ENCODE measurements at regions not wholly inside any gene's neighbourhood (a gene's known extent, or its start where the extent isn't known, plus 50 kb on each side); places are given as distances from the start of the nearest gene placed in this dataset.

- DNase-seq (ENCODE audit: low spot score): no peak
- WGBS (ENCODE audit: low lambda C conversion rate, missing lambda C conversion rate): 40% methylated on average over 1 of the region's 1 CpG
- Histone ChIP-seq H3K79me2 (no peaks in the 10 kb centered on the region), H3K4me1 (ENCODE audit: insufficient read depth) (no peaks in the 10 kb centered on the region), H3K36me3 (replicated peaks; ENCODE audit: insufficient read depth, low read depth) (no peaks in the 10 kb centered on the region), H3K27me3 (no peaks in the 10 kb centered on the region), H2AFZ (no peak overlapping the region), H3K9me3 (ENCODE audit: low read depth) (no peaks in the 10 kb centered on the region), H3K4me3 (no peak overlapping the region), H3K4me2 (no peak overlapping the region), H4K20me1 (ENCODE audit: insufficient read depth, poor library complexity, severe bottlenecking) (no peaks in the 10 kb centered on the region), H3K9me2 (replicated peaks; ENCODE audit: insufficient read depth) (no peaks in the 10 kb centered on the region), H3K27ac (no peak overlapping the region)
- TF ChIP-seq EZH2phosphoT487 (IDR thresholded peaks at IDR 0.05; ENCODE audit: low read depth, severe bottlenecking, unreplicated experiment) (no peak), CTCF (IDR thresholded peaks at IDR 0.05; ENCODE audit: poor library complexity) (no peak), EZH2 (IDR thresholded peaks at IDR 0.05; ENCODE audit: borderline replicate concordance) (no peak)
Measured at GRCh38 chr10:81679291-81679690, 195.7 kb upstream of the NRG3 start.

- no peaks in the 10 kb centered on the region for H3K4me1 ChIP-seq (ENCODE audit: insufficient read depth)
- no peak overlapping the region for H2AFZ ChIP-seq
- no peak for DNase-seq (ENCODE audit: low spot score)
- H4K20me1 ChIP-seq (ENCODE audit: insufficient read depth, poor library complexity, severe bottlenecking): no peaks in the 10 kb centered on the region
- H3K36me3 ChIP-seq (replicated peaks; ENCODE audit: insufficient read depth, low read depth): no peaks in the 10 kb centered on the region
- H3K79me2 ChIP-seq: no peaks in the 10 kb centered on the region
- H3K4me3 ChIP-seq: no peak overlapping the region
- H3K27me3 ChIP-seq: no peaks in the 10 kb centered on the region
- TF ChIP-seq EZH2 (IDR thresholded peaks at IDR 0.05; ENCODE audit: borderline replicate concordance) (no peak), EZH2phosphoT487 (IDR thresholded peaks at IDR 0.05; ENCODE audit: low read depth, severe bottlenecking, unreplicated experiment) (no peak), CTCF (IDR thresholded peaks at IDR 0.05; ENCODE audit: poor library complexity) (no peak)
- WGBS (ENCODE audit: low lambda C conversion rate, missing lambda C conversion rate): 45% methylated on average over 1 of the region's 1 CpG
- no peaks in the 10 kb centered on the region for H3K9me2 ChIP-seq (replicated peaks; ENCODE audit: insufficient read depth)
- H3K9me3 ChIP-seq (ENCODE audit: low read depth): no peaks in the 10 kb centered on the region
- no peak overlapping the region for H3K27ac ChIP-seq
- no peak overlapping the region for H3K4me2 ChIP-seq
Measured at GRCh38 chr10:81680359-81680758, 194.6 kb upstream of the NRG3 start.

- 88% methylated on average over 1 of the region's 1 CpG for WGBS (ENCODE audit: low lambda C conversion rate, missing lambda C conversion rate)
- no peak for DNase-seq (ENCODE audit: low spot score)
- H3K4me3 ChIP-seq: no peak overlapping the region
Measured at GRCh38 chr10:81688459-81688858, 186.5 kb upstream of the NRG3 start.

More at GRCh38 chr10:81688459-81688858, 186.5 kb upstream of the NRG3 start:
- Histone ChIP-seq H3K9me3 (ENCODE audit: low read depth) (no peaks in the 10 kb centered on the region), H4K20me1 (ENCODE audit: insufficient read depth, poor library complexity, severe bottlenecking) (no peaks in the 10 kb centered on the region), H3K4me2 (no peak overlapping the region), H3K4me1 (ENCODE audit: insufficient read depth) (no peaks in the 10 kb centered on the region), H3K36me3 (replicated peaks; ENCODE audit: insufficient read depth, low read depth) (no peaks in the 10 kb centered on the region), H3K79me2 (no peaks in the 10 kb centered on the region), H2AFZ (no peak overlapping the region), H3K27ac (no peak overlapping the region), H3K9me2 (replicated peaks; ENCODE audit: insufficient read depth) (no peaks in the 10 kb centered on the region), H3K27me3 (no peaks in the 10 kb centered on the region)
- TF ChIP-seq CTCF (IDR thresholded peaks at IDR 0.05; ENCODE audit: poor library complexity) (no peak), EZH2phosphoT487 (IDR thresholded peaks at IDR 0.05; ENCODE audit: low read depth, severe bottlenecking, unreplicated experiment) (no peak), EZH2 (IDR thresholded peaks at IDR 0.05; ENCODE audit: borderline replicate concordance) (no peak)
